ENCODE measurements at regions not wholly inside any gene's neighbourhood (a gene's known extent, or its start where the extent isn't known, plus 50 kb on each side); places are given as distances from the start of the nearest gene placed in this dataset.

- H3K4me3 ChIP-seq: no peak overlapping the region
- H3K27ac ChIP-seq: no peak overlapping the region
- no peak for TF ChIP-seq CTCF (IDR thresholded peaks at IDR 0.05)
- H3K36me3 ChIP-seq: no peaks in the 10 kb centered on the region
- no peaks in the 10 kb centered on the region for H3K9me3 ChIP-seq
- DNase-seq: no peak
- intact Hi-C loops (cut with DNase I; ENCODE audit: low total_unique reads): no loop called here
- H3K4me1 ChIP-seq: no peaks in the 10 kb centered on the region
- no peaks in the 10 kb centered on the region for H3K27me3 ChIP-seq
Observed at GRCh38 chr5:20528471-20528870, 540.5 kb upstream of the CDH18 start.

GRCh38 chr5:20524991-20525529 lies 537.1 kb upstream of the CDH18 start:
- no peaks in the 10 kb centered on the region for H3K27me3 ChIP-seq
- DNase-seq: no peak
- no peaks in the 10 kb centered on the region for H3K36me3 ChIP-seq
- H3K4me3 ChIP-seq: no peak overlapping the region
- H3K27ac ChIP-seq: no peak overlapping the region
- no peaks in the 10 kb centered on the region for H3K4me1 ChIP-seq
- no peak for TF ChIP-seq CTCF (IDR thresholded peaks at IDR 0.05)
- intact Hi-C loops (cut with DNase I; ENCODE audit: low total_unique reads): no loop called here
- H3K9me3 ChIP-seq: no peaks in the 10 kb centered on the region

GRCh38 chr5:20522905-20523482 lies 535.0 kb upstream of the CDH18 start:
- no peaks in the 10 kb centered on the region for H3K36me3 ChIP-seq
- intact Hi-C loops (cut with DNase I; ENCODE audit: low total_unique reads): no loop called here
- no peaks in the 10 kb centered on the region for H3K27me3 ChIP-seq
- TF ChIP-seq CTCF (IDR thresholded peaks at IDR 0.05): no peak
- no peak overlapping the region for H3K4me3 ChIP-seq
- no peak for DNase-seq
- H3K27ac ChIP-seq: no peak overlapping the region
- H3K9me3 ChIP-seq: no peaks in the 10 kb centered on the region
- H3K4me1 ChIP-seq: no peaks in the 10 kb centered on the region

- Histone ChIP-seq H3K27ac (no peak overlapping the region), H3K36me3 (no peaks in the 10 kb centered on the region), H3K4me1 (no peaks in the 10 kb centered on the region), H3K9me3 (no peaks in the 10 kb centered on the region), H3K27me3 (no peaks in the 10 kb centered on the region), H3K4me3 (no peak overlapping the region)
- intact Hi-C loops (cut with DNase I; ENCODE audit: low total_unique reads): no loop called here
- no peak for TF ChIP-seq CTCF (IDR thresholded peaks at IDR 0.05)
- DNase-seq: no peak
Observed at GRCh38 chr5:20515606-20516005, 527.6 kb upstream of the CDH18 start.

GRCh38 chr5:20514145-20514544 lies 526.1 kb upstream of the CDH18 start:
- Histone ChIP-seq H3K27me3 (no peaks in the 10 kb centered on the region), H3K27ac (no peak overlapping the region), H3K4me1 (no peaks in the 10 kb centered on the region), H3K36me3 (no peaks in the 10 kb centered on the region), H3K9me3 (no peaks in the 10 kb centered on the region), H3K4me3 (no peak overlapping the region)
- no peak for DNase-seq
- TF ChIP-seq CTCF (IDR thresholded peaks at IDR 0.05): no peak
- intact Hi-C loops (cut with DNase I; ENCODE audit: low total_unique reads): no loop called here

- no peak for TF ChIP-seq CTCF (IDR thresholded peaks at IDR 0.05)
- Histone ChIP-seq H3K4me3 (no peak overlapping the region), H3K27me3 (no peaks in the 10 kb centered on the region), H3K4me1 (no peaks in the 10 kb centered on the region), H3K36me3 (no peaks in the 10 kb centered on the region), H3K27ac (no peak overlapping the region), H3K9me3 (no peaks in the 10 kb centered on the region)
- DNase-seq: no peak
- intact Hi-C loops (cut with DNase I; ENCODE audit: low total_unique reads): no loop called here
Observed at GRCh38 chr5:20500546-20500945, 512.5 kb upstream of the CDH18 start.

All from tibial artery (tissue), 4 donors.